ENCODE measurements at regions not wholly inside any gene's neighbourhood (a gene's known extent, or its start where the extent isn't known, plus 50 kb on each side); places are given as distances from the start of the nearest gene placed in this dataset.

GRCh38 chr5:125042261-125042890 lies 295.9 kb upstream of the ZNF608 start:
- intact Hi-C loops (cut with micrococcal nuclease; ENCODE audit: unreplicated experiment) = no loop called here
- POLR2A ChIA-PET = interaction anchor here (0.8 kb wide), 1 partner anchor 12 kb away, joined by 3 read pairs; no protein-coding TSS in a partner anchor
- H3K36me3 ChIP-seq (ENCODE audit: control insufficient read depth in 2 of 2, insufficient read depth in 2 of 2, low read length in 1 of 2) = no peaks in the 10 kb centered on the region
- H3K9ac ChIP-seq (ENCODE audit: control insufficient read depth, insufficient read depth, low read length) = no peak overlapping the region
- no peaks in the 10 kb centered on the region for H3K79me2 ChIP-seq (ENCODE audit: control insufficient read depth, insufficient read depth, low read length)
- no peak overlapping the region for H3K4me3 ChIP-seq
- WGBS (ENCODE audit: insufficient coverage, insufficient replicate concordance, low lambda C conversion rate, missing lambda C conversion rate) = 100% methylated on average over 1 of the region's 1 CpG
- BruUV-seq (replicated peaks) = no TSS peak
- H3K9me3 ChIP-seq (replicated peaks; ENCODE audit: control insufficient read depth, insufficient read depth, low read length) = no peaks in the 10 kb centered on the region
- CTCF ChIA-PET = interaction anchor here (0.9 to 1.2 kb wide), 3 partner anchors 10 to 27 kb away, joined by 3 to 4 read pairs (median 4); no protein-coding TSS in a partner anchor
- H3K4me1 ChIP-seq (ENCODE audit: control insufficient read depth, insufficient read depth, low read length) = no peaks in the 10 kb centered on the region; the same call in 1 of the 2 replicates
- in situ Hi-C loops (cut with MboI) = no loop called here
- RAD21 ChIA-PET (ENCODE audit: unreplicated experiment) = interaction anchor here (1.0 kb wide), 1 partner anchor 121 kb away, joined by 3 read pairs; no protein-coding TSS in a partner anchor
- H3K4me2 ChIP-seq (ENCODE audit: control insufficient read depth, insufficient read depth) = no peak overlapping the region
- TF ChIP-seq IKZF2 (IDR thresholded peaks at IDR 0.05) = no peak
- TF ChIP-seq ZNF207 (IDR thresholded peaks at IDR 0.05; ENCODE audit: borderline replicate concordance) = no peak
- TF ChIP-seq NRF1 (conservative IDR thresholded peaks at IDR 0.05; ENCODE audit: low read depth, low read length) = no peak
- no peak for TF ChIP-seq ASH2L (IDR thresholded peaks at IDR 0.05; ENCODE audit: borderline replicate concordance, low read depth)
- TF ChIP-seq MTA3 (IDR thresholded peaks at IDR 0.05; ENCODE audit: borderline replicate concordance, low read length) = no peak
- TF ChIP-seq ZNF384 (IDR thresholded peaks at IDR 0.05; ENCODE audit: borderline replicate concordance, low read depth, low read length) = no peak
- TF ChIP-seq PAX8 (IDR thresholded peaks at IDR 0.05) = no peak
- TF ChIP-seq FOXM1 (IDR thresholded peaks at IDR 0.05; ENCODE audit: low read depth, low read length) = no peak
- no peak for TF ChIP-seq TCF7 (IDR thresholded peaks at IDR 0.05; ENCODE audit: borderline replicate concordance)
- no peak for TF ChIP-seq JUND (IDR thresholded peaks at IDR 0.05; ENCODE audit: low read depth, low read length)
- TF ChIP-seq PKNOX1 (IDR thresholded peaks at IDR 0.05) = no peak
- TF ChIP-seq ZZZ3 (IDR thresholded peaks at IDR 0.05; ENCODE audit: control insufficient read depth, insufficient read length, low read depth) = no peak
- no peak for TF ChIP-seq NFXL1 (IDR thresholded peaks at IDR 0.05; ENCODE audit: borderline replicate concordance)
- TF ChIP-seq PRDM15 (CRISPR knock-in tag; IDR thresholded peaks at IDR 0.05) = no peak
- no peak for TF ChIP-seq JUNB (IDR thresholded peaks at IDR 0.05)
- H4K20me1 ChIP-seq (ENCODE audit: control insufficient read depth, insufficient read depth) = no peaks in the 10 kb centered on the region
- SMC1A ChIA-PET (ENCODE audit: uncharacterized antibody, unreplicated experiment) = interaction anchor here (0.5 to 1.9 kb wide), 10 partner anchors 9 to 294 kb away, joined by 3 to 8 read pairs (median 4); no protein-coding TSS in a partner anchor
- H2AFZ ChIP-seq (ENCODE audit: control insufficient read depth, low read depth, low read length) = no peak overlapping the region
- H3K27ac ChIP-seq (ENCODE audit: control insufficient read depth, insufficient read depth) = no peak overlapping the region
- H3K27me3 ChIP-seq (replicated peaks in 1 of 2; ENCODE audit: control insufficient read depth in 2 of 2, insufficient read depth in 2 of 2, low read length in 1 of 2) = no peaks in the 10 kb centered on the region
- DNase-seq (ENCODE audit: low read depth, low spot score) (no peak), ATAC-seq (no peak), FAIRE-seq (no peak)

Measured in GM12878 (cell line).